ENCODE measurements at regions not wholly inside any gene's neighbourhood (a gene's known extent, or its start where the extent isn't known, plus 50 kb on each side); places are given as distances from the start of the nearest gene placed in this dataset.

- H3K27me3 ChIP-seq (replicated peaks; ENCODE audit: insufficient read depth, low read length): no peaks in the 10 kb centered on the region
- H3K4me2 ChIP-seq (ENCODE audit: low read depth, low read length): no peak overlapping the region
- no peaks in the 10 kb centered on the region for H3K36me3 ChIP-seq (replicated peaks; ENCODE audit: insufficient read depth, low read length)
- H3K79me2 ChIP-seq (ENCODE audit: low read length): no peaks in the 10 kb centered on the region
- DNase-seq: no peak
- H3K4me1 ChIP-seq (ENCODE audit: low read length): no peaks in the 10 kb centered on the region
- peak; percentile 14; the same call in 1 of the 2 replicates for TF ChIP-seq CTCF (IDR thresholded peaks at IDR 0.05; ENCODE audit: low read length)
- TF ChIP-seq EZH2phosphoT487 (IDR thresholded peaks at IDR 0.05; ENCODE audit: low read length): no peak
- TF ChIP-seq EZH2 (optimal IDR thresholded peaks at IDR 0.05; ENCODE audit: low read depth, low read length): no peak
- H3K27ac ChIP-seq (ENCODE audit: low read length): no peak overlapping the region
- no peaks in the 10 kb centered on the region for H4K20me1 ChIP-seq (ENCODE audit: insufficient read depth, low read length)
- no peak overlapping the region for H3K9ac ChIP-seq (ENCODE audit: low read length)
- no peaks in the 10 kb centered on the region for H3K9me3 ChIP-seq (replicated peaks; ENCODE audit: insufficient read depth, low read length)
- H2AFZ ChIP-seq (ENCODE audit: low read length): no peak overlapping the region
- no peak overlapping the region for H3K4me3 ChIP-seq (ENCODE audit: low read length)
- no peaks in the 10 kb centered on the region for H3K9me2 ChIP-seq (replicated peaks; ENCODE audit: insufficient read depth, low read length)
- no peaks in the 10 kb centered on the region for H3F3A ChIP-seq (ENCODE audit: insufficient read depth, low read length)
These were observed 227.2 kb downstream of the EPM2A start for GRCh38 chr6:145508107-145508506.

- H3K9me2 ChIP-seq (replicated peaks; ENCODE audit: insufficient read depth, low read length): no peaks in the 10 kb centered on the region
- no peaks in the 10 kb centered on the region for H4K20me1 ChIP-seq (ENCODE audit: insufficient read depth, low read length)
- H3K79me2 ChIP-seq (ENCODE audit: low read length): no peaks in the 10 kb centered on the region
These were observed 217.8 kb downstream of the EPM2A start for GRCh38 chr6:145517492-145517891.

GRCh38 chr6:145525038-145525437 lies 210.3 kb downstream of the EPM2A start:
- H4K20me1 ChIP-seq (ENCODE audit: insufficient read depth, low read length): no peaks in the 10 kb centered on the region
- H3K4me1 ChIP-seq (ENCODE audit: low read length): no peaks in the 10 kb centered on the region
- TF ChIP-seq CTCF (IDR thresholded peaks at IDR 0.05; ENCODE audit: low read length) (no peak), EZH2 (optimal IDR thresholded peaks at IDR 0.05; ENCODE audit: low read depth, low read length) (no peak), EZH2phosphoT487 (IDR thresholded peaks at IDR 0.05; ENCODE audit: low read length) (no peak)
- H3K9me3 ChIP-seq (replicated peaks; ENCODE audit: insufficient read depth, low read length): no peaks in the 10 kb centered on the region
- DNase-seq: no peak
- no peaks in the 10 kb centered on the region for H3K27me3 ChIP-seq (replicated peaks; ENCODE audit: insufficient read depth, low read length)
- no peak overlapping the region for H3K4me2 ChIP-seq (ENCODE audit: low read depth, low read length)
- H3F3A ChIP-seq (ENCODE audit: insufficient read depth, low read length): no peaks in the 10 kb centered on the region
- H3K79me2 ChIP-seq (ENCODE audit: low read length): no peaks in the 10 kb centered on the region
- no peaks in the 10 kb centered on the region for H3K36me3 ChIP-seq (replicated peaks; ENCODE audit: insufficient read depth, low read length)
- no peak overlapping the region for H2AFZ ChIP-seq (ENCODE audit: low read length)
- no peak overlapping the region for H3K9ac ChIP-seq (ENCODE audit: low read length)
- H3K9me2 ChIP-seq (replicated peaks; ENCODE audit: insufficient read depth, low read length): no peaks in the 10 kb centered on the region
- H3K4me3 ChIP-seq (ENCODE audit: low read length): no peak overlapping the region
- no peak overlapping the region for H3K27ac ChIP-seq (ENCODE audit: low read length)

More at GRCh38 chr6:145517492-145517891, 217.8 kb downstream of the EPM2A start:
- H3K27me3 ChIP-seq (replicated peaks; ENCODE audit: insufficient read depth, low read length): no peaks in the 10 kb centered on the region
- no peaks in the 10 kb centered on the region for H3K4me1 ChIP-seq (ENCODE audit: low read length)
- TF ChIP-seq EZH2 (optimal IDR thresholded peaks at IDR 0.05; ENCODE audit: low read depth, low read length) (no peak), EZH2phosphoT487 (IDR thresholded peaks at IDR 0.05; ENCODE audit: low read length) (no peak), CTCF (IDR thresholded peaks at IDR 0.05; ENCODE audit: low read length) (no peak)
- no peaks in the 10 kb centered on the region for H3F3A ChIP-seq (ENCODE audit: insufficient read depth, low read length)
- no peak for DNase-seq
- no peak overlapping the region for H3K4me3 ChIP-seq (ENCODE audit: low read length)
- no peak overlapping the region for H3K9ac ChIP-seq (ENCODE audit: low read length)
- H3K4me2 ChIP-seq (ENCODE audit: low read depth, low read length): no peak overlapping the region
- H3K27ac ChIP-seq (ENCODE audit: low read length): no peak overlapping the region
- H3K36me3 ChIP-seq (replicated peaks; ENCODE audit: insufficient read depth, low read length): no peaks in the 10 kb centered on the region
- no peaks in the 10 kb centered on the region for H3K9me3 ChIP-seq (replicated peaks; ENCODE audit: insufficient read depth, low read length)
- H2AFZ ChIP-seq (ENCODE audit: low read length): no peak overlapping the region
